NCI-H2196 treated with DMSO at 0.1 percent for 48 hours (cell line): ENCODE measurements at regions not wholly inside any gene's neighbourhood (a gene's known extent, or its start where the extent isn't known, plus 50 kb on each side); places are given as distances from the start of the nearest gene placed in this dataset.

ENCODE experiments used
- DNase-seq: peaks from one replicate; lab custom pipeline; 2025; ENCODE audit not compliant: unreplicated experiment; lab: John Stamatoyannopoulos, UW

DNA sequence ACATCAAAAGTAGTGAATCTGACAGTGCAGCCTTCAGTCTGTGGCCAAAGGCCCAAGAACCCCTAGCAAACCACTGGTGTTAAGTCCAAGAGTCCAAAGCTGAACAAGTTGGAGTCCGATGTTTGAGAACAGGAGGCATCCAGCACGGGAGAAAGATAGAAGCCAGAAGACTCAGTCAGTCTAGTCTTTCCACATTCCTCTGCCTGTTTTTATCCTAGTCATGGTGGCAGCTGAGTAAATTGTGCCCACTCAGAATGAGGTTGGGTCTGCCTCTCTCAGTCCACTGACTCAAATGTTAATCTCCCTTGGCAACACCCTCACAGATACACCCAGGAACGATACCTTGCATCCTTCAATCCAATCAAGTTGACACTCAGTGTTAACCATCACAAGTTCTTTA lies 1255.4 kb downstream of the LRFN5 start:
- no peak for DNase-seq

DNA sequence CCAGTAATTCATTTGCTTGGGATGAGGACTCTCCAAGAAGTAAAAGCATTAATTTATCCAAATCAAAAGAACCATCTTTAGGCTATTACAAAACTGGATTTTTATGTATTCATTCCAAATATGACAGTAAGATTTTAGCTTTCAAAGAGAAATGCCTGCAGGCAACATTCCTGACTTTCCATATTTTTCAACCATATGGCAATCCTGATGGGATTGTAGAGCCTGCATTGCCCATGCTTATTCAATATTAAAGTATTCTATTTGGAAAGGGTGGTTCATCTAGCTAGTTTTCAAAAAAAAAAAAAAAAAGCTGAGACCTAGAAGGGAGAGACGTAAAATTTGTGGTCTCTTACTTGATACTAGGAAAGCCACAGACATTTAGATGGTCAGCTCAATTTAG lies 1253.7 kb downstream of the LRFN5 start:
- DNase-seq = no peak

DNA sequence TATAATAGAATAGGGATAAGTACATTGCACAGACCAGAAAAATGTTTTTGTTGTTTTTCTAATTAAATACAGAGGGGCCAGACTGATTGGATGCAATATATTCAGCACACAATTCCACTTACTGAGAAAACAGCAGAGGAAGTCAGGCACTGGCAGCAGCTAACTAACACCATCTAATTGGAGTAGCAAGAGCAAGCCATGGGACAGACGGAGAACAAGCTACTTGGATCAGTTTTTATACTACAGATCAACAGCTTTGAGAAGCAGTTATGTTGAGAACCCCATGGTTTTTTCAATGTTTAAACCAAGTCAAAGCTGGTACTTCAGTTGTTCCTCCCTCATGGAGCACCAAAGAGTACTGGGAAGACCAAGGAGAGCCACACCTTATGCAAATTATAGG lies 1249.4 kb downstream of the LRFN5 start:
- DNase-seq = no peak

DNA sequence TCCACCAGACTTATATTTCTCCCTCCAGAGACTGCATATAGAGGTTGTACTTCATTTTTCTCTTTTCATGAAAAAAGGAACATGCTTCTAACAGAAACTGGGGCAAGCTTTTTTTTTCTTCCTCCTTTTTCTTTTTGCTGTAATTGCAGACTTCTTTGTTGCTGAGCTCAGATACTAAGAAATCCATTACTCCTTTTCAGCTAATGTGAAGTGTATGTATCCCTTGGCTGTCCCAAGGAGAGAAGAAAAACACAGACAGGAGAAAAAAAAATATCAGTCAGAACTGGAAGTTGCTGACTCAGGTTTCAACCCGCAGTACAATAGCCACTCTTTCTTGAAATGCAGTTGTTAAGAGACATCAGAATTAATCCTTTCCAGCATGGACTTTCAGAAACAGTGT lies 1248.4 kb downstream of the LRFN5 start:
- DNase-seq = no peak

DNA sequence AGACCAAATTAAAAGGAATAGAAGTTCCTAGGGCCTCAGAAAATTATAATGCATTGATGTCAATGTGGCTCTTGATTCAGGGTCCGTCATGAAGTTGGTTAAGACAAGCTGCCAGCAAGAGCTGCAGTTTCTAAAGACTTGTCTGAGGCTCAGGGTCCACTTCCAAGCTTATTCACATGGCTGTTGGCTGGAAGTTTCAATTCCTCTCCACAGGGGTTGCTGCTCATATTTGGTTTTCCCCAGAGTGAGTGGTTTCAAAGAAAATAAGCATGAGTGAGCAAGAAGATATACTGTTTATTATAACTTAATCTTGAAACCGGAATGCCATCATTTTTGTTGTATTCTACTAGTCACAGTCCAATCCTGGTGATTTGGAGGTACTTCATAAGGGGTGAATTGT lies 1247.4 kb downstream of the LRFN5 start:
- DNase-seq = no peak

DNA sequence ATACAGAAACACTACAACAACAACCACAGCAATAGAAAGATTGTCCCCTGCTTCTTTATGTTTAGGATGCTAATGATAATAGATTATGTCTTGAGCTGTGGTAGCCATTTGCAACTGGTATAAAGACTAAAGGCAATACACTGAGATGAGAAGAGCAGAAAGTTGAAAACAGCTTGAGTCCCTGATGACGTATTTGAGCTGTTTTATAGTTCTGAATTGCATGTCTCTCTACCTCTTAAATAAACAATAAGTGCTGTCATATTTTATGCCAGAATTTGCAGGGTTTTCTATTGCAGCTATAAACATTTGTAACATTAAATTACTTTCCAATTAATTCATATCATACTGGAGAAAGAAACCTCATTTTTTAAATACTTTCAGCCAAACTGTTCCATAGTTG lies 1242.0 kb downstream of the LRFN5 start:
- no peak for DNase-seq

DNA sequence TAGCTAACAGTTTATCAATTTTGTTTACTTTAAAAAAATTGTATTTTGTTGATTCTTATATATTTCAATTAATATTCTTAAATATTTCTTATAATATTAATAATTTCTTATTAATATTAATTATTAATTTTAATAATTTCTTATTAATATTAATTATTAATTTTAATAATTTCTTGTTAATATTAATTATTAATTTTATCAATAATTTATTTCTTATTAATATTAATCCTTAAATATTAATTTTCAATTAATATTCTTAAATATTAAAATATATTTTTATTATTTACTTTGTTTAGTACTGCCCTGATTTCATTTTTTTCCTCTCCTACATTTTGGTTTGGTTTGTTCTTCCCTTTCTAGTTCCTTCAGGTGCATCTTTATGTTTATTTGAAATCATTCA lies 1208.1 kb downstream of the LRFN5 start:
- DNase-seq = no peak

DNA sequence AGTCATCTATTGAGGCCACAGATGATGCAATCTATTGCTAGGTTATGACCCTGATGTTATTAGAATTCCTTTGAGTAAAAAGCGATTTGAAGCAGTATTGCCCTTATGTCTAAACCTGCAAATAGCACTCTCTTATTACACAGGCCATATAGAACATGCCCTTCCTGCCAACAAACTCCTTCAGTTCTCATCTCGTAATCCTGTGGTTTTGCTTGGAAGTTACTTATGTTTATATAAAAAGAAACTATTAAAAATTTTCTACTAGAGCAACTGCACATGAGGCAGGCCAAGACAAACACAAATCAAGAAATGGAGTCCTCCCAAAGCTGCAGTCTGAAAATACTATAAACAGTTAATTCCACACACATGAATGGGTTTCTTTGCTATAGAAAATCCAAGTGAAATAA lies 1200.2 kb downstream of the LRFN5 start:
- DNase-seq = no peak

DNA sequence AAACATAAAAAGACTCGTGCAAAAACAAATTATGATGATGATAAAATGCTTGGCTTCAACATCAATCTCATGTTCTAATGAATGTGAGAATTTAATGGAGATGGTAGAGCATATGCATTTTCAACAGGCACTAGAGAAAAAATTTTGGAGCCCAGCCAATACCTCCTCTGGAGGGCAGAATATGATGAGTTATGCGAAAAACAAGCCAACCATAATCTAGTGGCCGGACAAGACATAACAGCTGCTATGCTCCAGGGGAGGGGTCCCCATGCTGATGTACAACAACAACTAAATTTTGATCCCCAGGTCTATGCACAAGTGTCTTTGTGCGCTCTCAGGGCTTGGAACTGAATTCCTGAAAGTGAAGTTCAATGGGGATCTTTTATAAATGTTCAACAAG lies 1197.5 kb downstream of the LRFN5 start:
- DNase-seq = no peak

DNA sequence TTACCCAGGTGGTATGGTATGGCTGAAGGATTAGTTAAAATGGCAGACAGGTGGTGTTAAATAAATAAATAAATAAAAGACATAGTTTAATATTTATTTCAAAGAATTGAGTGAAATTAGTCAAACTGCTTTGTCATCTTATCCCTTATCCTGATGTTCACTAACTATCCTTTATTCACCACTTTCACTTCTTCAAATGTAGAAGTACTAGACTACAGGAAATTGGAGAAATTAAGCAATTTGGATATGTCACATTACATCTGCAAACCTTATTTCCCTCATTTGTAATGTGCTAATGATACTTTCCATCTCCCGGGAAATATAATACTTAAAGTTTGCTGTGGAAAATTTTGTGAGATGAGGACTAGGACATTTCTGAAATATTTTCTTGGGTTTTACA lies 1195.7 kb downstream of the LRFN5 start:
- no peak for DNase-seq

DNA sequence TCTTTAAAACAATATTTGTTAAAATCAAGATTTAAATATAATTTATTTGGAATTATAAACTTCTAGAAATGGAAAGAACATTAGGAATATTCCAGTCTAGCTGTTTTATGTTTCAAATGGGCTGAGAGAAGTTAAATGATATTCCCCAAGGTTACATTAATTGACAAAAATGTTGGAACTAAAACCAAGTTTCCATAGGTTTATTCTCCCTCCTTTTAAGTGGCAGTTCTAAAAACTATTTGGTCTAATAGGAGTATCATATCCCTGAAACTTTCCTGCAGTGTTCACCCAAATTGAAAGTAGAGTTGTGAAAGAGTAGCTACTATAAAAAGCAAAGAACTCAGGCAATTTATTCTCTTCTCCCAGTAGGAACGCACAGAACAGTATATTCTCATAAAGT lies 1185.5 kb downstream of the LRFN5 start:
- no peak for DNase-seq

DNA sequence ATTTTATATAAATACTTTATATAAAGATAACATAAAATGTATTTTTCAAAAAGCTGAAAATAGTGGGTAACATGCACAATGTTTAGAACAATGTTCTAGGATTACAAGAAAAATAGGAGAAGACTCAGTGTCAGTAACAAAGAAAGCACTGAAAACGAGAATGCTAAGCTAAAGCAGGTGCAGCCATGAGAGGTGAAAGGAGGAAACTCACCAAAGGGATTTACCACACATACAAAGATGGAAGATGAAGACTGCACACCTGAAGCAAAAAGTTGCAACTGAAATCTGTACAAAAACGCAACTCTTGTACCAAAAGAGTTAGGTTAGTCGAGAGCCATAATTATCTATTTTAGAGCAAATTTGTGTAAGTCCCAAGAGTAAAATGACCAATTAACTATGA lies 1176.1 kb downstream of the LRFN5 start:
- no peak for DNase-seq

DNA sequence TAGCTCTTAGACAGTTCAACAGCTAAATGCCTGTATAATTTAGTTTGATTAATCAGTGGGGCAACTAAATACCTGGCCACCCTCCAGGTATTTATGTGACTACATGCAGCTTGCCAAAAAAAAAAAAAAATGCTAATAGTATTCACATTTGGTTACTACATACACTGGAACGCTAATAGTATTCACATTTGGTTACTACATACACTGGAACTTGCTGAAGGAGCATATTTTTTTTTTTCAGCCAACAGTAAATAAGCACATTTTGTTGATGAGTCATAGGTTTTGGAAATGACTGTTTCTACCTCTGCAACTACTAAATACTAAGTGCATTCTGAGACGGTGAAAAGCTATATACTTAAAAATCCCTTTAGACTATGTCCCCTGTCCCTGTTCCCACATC lies 1172.3 kb downstream of the LRFN5 start:
- no peak for DNase-seq

DNA sequence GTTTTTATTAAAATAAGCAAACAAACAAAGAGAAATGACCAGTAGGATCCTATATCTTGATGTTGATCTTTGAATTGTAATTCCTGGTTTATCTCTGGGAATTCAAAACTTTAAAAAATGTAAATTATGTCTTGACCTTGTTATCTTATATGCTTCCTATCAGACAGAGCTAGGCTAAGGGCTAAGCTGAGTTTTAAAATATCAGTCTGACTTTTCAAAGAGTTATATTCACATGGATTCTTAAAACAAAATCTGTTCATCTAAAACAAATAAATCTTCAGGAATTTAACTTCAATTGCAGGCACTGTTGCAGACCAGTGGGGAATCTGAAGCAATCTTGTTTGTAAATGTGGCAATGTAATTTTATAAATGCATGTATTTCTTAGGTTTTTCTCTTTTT lies 1144.1 kb downstream of the LRFN5 start:
- no peak for DNase-seq

DNA sequence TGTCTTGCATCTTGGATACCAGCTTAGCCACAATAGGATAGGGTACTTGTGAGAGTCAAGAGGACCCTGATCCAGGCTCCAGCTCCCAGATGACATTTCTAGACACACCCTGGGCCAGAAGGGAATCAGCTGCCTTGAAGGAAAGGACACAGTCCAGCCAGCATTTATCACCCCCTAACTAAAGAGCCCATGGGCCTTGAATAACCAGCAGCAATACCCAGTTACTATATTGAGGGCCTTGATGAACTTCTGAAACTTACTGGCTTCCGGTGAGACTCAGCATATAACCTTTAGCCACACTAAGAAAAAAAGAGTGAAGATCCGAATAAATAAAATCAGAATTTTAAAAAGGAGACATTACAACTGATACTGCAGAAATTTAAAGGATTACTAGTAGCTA lies 1135.4 kb downstream of the LRFN5 start:
- DNase-seq = no peak

DNA sequence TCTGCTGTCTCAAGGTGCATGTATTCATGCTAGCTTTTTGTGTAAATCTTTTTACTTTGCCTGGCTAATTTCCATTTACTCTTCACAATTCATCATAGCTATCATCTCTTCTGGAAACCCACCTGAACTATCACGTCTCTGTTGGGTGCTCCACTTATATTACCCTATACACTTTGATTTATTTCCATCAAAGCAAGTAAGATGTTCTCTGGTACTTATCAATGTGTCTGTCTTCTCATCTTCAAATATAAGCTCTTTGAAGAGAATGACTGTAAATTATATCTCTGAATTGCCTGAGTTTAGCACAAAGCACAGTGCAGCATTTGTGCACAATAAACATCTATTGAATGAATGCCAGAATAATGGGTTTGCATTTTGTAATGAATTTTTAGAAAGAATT lies 1129.7 kb downstream of the LRFN5 start:
- DNase-seq = no peak

DNA sequence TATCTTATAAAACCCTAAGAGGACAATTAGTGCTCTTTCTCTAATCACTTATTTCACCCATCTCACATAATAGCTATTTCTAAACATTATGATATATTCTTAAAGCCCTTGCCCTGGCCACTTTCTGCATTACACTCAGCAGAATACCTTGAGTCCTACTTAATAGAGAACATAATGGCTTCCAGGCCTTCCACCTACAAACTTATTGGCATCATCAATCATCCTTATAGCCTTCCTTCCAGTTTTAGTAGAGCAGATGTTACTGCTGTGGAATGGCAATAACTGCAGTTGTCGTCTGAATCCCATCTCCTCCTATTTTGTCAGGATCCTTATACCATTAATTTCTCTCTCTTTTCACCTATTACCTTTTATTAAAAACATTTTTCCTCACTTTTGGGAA lies 1127.4 kb downstream of the LRFN5 start:
- DNase-seq = no peak

DNA sequence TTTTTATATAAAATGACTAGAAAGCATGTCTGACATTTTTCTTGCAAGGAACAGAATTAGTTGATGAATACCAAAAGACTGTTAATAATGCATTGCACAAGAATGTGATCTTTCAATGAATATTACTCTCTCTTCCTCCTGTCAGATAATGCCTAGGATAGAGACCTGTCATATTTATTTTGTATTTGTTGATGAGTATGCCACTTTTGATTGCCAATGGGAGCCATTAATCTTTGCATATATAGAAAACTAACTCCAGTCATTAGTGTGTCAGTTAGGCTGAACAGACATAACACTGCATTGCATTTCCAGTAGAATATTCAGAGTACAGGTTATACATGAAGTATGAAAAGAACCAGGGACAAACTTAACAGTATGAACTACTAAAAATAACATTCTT lies 1125.3 kb downstream of the LRFN5 start:
- no peak for DNase-seq

DNA sequence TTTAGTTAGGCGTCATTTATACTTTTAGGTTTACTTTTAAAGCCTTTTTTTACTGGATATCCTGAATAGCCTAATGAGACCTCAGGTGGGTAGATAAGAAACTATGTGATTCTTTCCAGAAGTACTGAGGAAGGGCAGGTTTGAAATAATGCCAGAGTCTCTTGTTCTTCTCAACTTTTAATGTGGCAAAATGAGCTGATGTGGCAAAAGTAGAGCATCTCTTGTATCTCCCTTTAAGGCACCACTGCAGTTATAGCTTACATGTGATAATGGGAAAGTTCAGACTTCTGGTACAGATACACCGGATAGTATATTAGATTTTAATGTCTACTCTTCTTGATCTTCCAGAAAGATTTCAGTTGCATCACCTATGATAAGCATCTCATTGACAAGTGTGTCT lies 1124.8 kb downstream of the LRFN5 start:
- no peak for DNase-seq

DNA sequence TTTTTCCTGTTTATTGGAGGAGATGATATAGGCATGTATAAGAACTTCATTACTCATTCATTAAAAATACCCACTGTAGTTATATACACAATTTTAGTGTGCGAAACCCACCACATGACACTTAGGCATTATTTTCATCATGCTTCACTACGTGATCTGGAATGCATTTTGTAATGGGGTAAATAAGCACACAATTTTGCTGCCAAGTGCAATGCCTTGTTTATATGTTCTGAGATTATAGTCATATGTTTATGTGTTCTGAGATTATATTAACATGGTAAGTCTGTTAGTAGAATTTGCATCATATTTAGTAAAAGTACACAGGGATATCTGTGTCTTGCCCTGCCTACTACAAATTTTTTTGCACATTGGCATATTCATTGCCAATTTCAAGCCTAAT lies 1123.0 kb downstream of the LRFN5 start:
- DNase-seq = no peak

DNA sequence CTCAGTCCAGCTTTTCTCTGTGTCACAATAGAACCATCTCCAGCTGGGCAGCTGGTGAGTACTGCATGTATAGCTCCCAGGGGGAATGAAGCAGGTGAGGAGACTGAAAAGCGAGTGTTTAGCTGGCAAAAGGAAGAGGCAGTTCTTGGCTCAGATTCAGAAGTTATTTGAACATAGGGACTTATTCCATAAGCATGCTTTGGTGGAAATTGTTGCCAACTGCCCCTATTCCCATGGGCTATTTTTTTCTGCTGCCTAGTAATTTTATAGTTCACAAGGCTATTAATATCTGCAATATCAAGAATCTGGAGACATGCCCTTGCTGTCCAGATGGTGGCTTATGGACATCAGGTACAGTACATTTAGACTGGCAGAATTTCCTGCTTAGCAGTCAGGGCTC lies 1112.7 kb downstream of the LRFN5 start:
- DNase-seq = peak; percentile 8

DNA sequence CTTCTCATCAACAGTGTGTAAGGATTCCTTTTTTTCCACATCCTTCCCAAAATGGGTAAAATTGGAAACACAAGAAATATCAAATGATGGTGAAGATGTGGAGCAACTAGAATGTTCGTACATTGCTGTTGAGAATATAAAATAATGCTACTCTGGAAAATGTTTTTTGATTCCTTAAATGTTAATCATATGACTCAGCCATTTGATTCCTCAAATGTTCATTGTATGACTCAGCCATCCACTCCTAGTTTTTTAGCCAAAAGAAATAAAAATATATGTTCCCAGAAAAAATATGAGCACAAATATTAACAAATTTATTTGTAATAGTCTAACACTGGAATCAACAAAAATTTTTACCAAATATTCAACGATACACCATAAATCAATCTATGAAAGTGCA lies 1108.6 kb downstream of the LRFN5 start:
- no peak for DNase-seq

DNA sequence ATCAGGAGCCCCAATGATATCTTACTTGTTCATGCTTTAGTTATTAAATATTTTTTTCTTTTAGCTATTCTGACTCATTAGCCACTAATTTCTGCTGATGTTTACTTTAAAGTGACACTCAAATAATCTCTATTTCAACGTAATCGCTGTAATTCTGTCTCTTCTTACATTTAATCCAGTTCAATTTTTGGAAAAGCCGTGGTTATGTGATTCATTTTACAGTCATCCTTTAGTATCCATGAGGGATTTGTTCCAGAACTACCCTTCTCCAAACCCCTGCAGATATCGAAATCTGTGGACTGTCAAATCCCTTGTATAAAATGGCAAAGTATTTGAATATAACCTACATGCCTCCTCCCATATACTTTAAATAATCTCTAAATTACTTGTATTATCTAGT lies 1103.4 kb downstream of the LRFN5 start:
- DNase-seq = no peak

DNA sequence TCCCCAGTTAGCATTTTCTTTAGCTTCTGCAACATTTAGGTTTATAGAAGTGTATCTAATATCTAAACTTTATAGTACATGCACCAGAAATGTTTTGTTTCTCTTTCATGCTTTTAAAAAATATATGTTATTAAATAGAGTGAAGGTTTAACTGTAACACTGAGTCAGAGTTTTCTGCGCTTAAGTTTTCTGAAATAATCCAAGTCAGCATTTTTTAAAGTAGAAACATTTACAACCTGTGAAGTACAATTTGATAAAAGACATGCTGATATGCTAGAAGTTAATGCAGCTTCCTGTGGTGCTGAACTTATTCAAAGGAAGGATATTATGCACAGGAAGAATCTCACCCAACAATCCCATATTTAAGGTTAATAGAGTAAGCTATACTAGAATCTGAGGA lies 1096.8 kb downstream of the LRFN5 start:
- no peak for DNase-seq
